GM12865 (cell line): ENCODE measurements at regions not wholly inside any gene's neighbourhood (a gene's known extent, or its start where the extent isn't known, plus 50 kb on each side); places are given as distances from the start of the nearest gene placed in this dataset.

Experiments
- DNase-seq: peaks from one replicate; pipeline ENCODE4 v3.0.0; 2010; ENCODE audit warnings: low read depth
- H3K4me3 ChIP-seq: 2 replicates; pipeline ENCODE4 v1.5.1; 2011; ENCODE audit warnings: mild to moderate bottlenecking, low read depth, low read length, control low read depth
- CTCF ChIP-seq: IDR thresholded peaks from 2 replicates; pipeline ENCODE4 v1.5.1; 2011; ENCODE audit warnings: low read length, control low read depth, low read depth, inconsistent platforms; ENCODE audit not compliant: insufficient read depth; ENCODE audit errors: missing control alignments

DNA sequence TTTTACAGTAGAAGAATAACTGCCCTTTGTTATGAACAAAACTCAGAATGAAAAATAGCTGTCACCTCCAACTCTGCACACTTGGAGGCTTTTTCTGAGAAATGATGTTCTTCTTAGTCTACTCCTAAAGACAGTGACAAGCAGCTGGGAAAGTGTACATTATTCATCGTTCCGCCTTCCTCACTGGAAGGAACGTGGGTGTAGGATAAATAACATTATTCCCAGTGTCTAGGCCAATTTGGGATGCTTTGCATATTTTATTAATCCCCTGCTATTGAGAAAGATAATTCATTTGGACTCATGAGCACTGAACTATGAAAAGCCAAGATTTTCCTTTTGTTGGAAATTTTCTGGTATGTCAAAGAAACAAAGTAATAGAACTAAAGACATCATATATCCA is 87.8 kb downstream of the VCX2 start:
- no peak for TF ChIP-seq CTCF
- no peak overlapping the region for H3K4me3 ChIP-seq
- DNase-seq: no peak

DNA sequence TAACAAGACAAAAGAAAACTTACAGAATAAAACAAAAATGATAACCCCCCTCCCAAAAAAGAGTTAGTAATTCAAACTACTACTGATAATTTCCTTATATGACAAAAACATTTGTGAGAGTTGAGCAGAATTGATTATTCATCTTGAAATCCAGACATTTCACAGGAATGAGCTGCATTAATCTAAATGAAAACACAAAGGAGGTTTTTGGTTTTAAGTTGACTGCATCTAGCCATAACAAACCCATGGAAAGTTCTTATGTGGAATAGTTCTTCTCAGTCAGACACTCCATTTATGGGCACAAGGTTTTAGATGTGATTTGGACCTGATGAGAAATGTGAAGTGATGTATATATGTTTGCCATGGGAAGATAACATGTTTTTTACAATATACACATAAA is 95.4 kb downstream of the VCX2 start:
- no peak for DNase-seq
- TF ChIP-seq CTCF: no peak
- H3K4me3 ChIP-seq: no peak overlapping the region

- H3K4me3 ChIP-seq: no peak overlapping the region
- DNase-seq: no peak
- no peak for TF ChIP-seq CTCF
Measured at GRCh38 chrX:8067754-8068462, 103.2 kb downstream of the VCX2 start.

DNA sequence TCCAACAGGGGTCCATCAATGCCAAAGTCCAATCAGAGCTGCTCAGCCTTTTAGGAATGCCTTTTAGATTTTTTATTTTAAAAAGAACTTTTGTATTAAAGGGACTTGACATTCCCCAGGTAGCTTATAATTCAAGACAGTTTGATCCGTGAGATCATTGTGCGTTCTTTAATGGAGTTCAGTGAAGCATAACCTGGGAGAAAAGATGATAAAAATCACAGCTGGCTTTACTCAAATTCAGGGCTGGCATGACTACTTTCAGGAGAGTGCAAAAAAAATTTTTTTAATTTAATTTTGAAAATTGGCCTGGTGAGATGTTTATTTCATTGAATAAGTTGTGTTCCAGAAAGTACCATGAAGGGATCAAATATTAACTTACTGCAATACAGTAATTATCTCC is 118.2 kb downstream of the VCX2 start:
- DNase-seq: no peak
- TF ChIP-seq CTCF: no peak
- no peak overlapping the region for H3K4me3 ChIP-seq

DNA sequence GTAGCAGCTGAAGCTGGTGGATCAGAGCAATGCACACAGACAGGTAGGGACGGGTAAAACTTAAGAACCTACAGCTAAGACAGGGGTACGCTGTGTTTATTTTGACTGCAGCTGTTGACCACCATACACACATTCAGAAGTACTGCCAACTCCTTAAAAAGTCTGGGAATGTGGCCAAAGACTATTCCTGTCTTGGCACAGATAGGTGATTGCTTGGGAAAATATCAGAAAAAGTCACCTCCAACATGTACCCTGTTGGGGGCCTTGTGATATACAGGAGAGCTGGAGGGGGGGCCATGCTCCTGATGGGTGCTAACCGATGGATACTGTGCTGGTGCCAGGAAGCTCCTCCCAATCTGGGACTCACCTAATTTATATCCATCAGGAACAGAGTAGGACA is 121.2 kb downstream of the VCX2 start:
- no peak for TF ChIP-seq CTCF
- DNase-seq: no peak
- H3K4me3 ChIP-seq: no peak overlapping the region

GRCh38 chrX:8048466-8048865 is 121.3 kb upstream of the PNPLA4 start:
- TF ChIP-seq CTCF: no peak
- no peak for DNase-seq

DNA sequence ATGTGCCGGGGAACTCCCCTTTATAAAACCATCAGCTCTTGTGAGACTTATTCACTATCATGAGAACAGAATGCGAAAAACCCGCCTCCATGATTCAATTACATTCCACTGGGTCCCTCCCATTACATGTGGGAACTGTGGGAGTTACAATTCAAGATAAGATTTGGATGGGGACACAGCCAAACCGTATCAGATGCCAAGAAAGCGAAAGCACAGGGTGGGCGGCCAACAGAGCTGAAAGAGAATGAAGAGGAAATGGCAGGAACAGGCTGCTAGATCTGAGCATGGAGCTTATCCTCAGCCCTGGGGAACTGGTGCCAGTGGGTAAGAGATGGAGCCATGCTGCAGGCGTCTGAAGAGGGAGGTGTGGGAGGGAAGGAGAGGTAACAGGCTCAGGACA is 117.7 kb upstream of the PNPLA4 start:
- TF ChIP-seq CTCF: no peak
- H3K4me3 ChIP-seq: no peak overlapping the region
- no peak for DNase-seq

More at GRCh38 chrX:8048466-8048865, 121.3 kb upstream of the PNPLA4 start:
- no peak overlapping the region for H3K4me3 ChIP-seq
